Superior temporal gyrus (tissue), 1 donor: ENCODE measurements at regions not wholly inside any gene's neighbourhood (a gene's known extent, or its start where the extent isn't known, plus 50 kb on each side); places are given as distances from the start of the nearest gene placed in this dataset.
"Not testable (repeated sequence)": the region's sequence is repeated elsewhere in the genome, so short reads cannot be mapped to it uniquely, and the experiment has no call there.

ENCODE experiments used
- DNase-seq: peaks from one replicate; pipeline ENCODE4 v3.0.0-alpha.2; 2016; ENCODE audit errors: extremely low spot score

DNA sequence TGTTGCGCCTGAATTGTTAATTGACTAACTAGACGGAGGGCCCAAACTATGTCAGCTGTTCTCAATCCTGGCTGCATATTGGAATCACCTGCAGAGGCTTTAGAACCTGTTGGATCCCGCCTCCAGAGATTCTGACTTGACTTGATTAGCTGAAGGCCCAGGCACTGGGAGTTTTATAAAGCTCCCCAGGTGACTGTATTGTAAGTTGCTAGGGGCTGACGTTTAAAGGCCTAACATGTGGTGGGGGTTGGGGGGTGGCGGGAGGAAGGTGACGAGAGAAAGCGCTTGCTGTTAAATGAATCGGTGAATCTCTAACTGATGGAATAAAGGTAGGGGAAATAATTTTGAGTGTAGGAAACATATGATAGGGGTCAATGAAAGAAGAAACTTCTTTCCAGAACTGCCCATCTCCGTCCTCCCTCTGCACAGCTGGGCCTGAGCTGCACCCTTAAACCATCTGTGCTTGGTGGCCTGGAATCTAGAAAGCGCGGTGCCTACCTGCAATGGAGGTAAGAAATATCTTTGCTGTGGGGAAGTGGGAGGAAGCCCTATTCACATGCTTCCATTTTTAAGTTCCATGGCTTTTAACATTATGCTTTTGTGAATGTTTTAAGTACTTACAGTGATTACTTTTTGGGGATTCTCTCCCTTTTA, 225.0 kb upstream of the FAM3C start:
- DNase-seq, result no peak

DNA sequence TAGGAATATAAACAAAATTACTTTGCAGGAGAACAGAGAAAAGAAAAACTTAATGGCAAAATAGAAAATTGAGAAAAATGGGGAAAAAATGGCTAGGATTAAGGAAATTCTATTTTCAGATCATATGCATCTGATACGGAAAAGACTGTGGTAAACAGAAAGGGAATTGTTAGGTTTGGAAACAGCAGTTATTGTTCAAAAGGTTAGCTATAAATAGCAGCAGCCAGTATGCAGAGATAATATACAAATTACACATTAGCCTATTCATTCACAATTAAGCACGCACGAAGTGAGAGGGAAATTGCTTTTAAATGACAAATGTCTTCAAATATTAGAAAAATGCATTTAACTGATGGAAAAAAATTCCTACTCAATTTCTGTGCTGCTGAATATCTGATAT, 224.1 kb upstream of the FAM3C start:
- DNase-seq, result no peak

DNA sequence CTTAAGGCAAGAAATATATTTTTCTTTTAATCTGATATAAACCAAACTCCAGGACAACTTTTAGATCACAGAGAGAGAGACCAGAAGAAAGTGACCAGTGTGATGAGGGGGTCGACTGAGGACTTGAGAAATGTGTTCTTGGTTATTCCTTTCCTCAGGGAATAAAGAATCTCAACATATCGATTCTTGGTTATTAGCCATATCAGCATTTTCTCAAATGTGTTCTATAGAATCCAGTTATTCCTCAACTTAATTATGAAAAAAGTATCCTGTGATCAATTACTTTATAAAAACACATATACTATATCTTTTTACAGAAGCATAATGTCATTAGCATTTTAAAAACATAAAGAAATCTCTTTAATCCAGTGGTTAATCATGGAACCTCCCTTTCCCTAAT, 222.1 kb upstream of the FAM3C start:
- no peak for DNase-seq

DNA sequence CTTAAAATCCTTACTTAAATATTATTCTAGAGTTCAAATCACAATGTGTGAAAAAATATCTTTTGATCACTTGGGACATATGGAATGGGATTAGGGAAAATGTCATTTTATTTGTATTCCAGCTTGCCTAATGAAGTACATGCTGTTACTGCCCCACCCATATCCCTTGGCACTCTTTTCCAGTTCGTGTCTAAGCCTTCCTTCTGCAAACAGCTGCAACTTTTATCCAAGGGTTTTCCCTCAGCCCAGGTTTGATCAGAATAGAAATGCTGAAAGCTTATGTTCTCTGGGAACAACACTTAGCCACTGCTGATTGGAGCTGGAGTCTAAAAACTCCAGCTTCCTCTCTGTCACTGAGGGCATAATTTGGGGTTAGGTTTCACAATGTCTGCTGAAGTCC, 214.1 kb upstream of the FAM3C start:
- no peak for DNase-seq

DNA sequence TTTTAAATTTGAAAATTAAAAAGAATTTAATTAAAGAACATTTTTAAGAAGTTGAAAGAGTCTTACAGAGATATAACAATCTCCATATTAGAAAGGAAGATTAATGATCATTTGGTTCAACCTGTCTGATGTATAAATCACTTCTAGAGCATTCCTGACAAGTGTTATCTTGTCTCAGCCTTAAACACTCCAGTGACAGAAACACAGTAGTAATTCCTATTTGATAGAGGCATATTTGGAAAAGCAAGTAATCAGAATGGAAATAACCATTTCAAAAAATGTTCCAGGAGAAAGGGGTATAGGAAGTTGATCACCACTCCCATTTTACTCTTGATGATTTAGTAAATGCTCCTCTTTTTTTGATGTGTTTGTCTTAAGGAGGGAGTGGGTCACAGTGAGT, 213.1 kb upstream of the FAM3C start:
- DNase-seq, result no peak

DNA sequence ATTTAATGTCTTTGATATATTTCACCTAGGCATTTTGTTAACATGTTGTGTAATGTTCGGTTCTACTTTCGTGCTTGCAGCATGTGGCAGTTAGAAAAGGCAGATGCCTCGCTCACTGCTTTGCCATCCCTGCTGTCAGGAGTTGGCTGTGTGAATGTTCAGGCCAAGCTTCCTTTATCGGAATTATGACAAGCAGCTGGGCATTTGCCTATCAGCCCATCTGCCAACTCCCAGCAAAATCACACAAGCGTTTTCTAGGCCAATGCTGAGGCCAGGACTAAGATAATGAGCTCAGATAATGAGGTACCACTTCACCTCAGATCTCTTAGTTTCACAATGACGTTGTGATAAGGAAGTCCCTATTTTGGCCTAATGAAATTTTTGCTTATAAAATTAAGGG, 212.7 kb upstream of the FAM3C start:
- DNase-seq, result peak; percentile 38

DNA sequence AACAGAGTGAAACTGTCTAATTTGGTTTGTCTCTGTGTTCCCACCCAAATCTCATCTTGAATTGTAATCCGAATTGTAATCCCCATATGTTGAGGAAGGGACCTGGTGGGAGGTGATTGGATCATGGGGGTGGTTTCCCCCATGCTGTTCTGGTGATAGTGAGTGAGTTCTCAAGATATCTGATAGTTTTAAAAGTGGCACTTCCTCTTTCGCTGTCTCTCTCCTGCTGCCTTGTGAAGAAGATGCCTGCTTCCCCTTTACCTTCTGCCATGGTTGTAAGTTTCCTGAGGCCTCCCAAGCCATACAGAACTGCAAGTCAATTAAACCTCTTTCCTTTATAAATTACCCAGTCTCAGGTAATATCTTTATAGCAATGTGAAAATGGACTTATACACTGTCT, 212.1 kb upstream of the FAM3C start:
- not testable (repeated sequence) for DNase-seq

DNA sequence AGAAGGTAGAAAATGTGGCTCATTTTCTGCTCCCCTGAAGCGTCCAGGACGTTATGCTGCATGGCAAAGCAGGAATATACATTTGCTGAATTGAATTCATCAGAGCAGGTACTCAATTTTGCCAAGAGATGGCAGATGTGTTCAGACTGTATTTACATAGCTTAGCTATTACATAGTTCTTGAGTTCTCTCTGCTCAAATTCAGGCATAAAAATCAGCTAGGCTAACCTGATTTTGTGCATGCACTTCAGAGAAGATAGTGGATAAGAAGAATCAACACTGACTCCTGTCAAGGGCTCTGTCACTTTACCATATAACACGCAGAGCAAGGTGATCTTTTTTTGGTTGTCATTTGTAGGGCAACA, 209.2 kb upstream of the FAM3C start:
- DNase-seq, result peak; percentile 61

DNA sequence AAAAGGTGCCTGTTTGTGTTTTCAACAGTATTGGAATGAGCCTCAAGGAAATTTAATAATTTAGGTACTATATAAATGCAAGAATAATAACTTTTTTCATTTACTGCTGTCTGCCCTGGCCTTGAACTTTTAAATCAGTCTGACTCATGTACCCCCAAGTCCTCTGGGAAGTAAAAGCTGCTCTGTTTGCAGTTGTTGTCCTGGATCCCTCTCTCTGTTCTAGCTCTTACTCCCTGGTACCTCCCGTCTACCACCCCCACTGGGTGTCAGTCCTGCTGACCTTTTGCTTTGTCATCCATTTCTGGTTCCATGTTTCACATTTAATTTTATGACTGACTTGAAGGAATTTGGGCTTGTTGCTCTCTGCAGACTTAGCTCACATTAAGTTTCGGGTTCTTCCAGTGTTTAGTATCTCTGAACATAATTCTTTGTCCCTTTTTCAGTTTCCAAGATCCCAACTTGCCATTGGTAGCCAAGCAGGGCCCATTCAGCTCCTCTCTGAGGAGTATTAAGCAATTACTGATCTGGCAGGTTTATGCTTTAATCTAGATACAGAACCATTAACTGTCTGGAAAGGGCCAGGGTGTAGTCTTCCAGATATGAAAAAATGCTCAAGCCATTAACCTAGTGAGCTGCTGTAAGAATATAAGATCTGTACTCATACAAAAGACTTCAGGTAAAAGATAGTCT, 208.7 kb upstream of the FAM3C start:
- DNase-seq, result no peak

DNA sequence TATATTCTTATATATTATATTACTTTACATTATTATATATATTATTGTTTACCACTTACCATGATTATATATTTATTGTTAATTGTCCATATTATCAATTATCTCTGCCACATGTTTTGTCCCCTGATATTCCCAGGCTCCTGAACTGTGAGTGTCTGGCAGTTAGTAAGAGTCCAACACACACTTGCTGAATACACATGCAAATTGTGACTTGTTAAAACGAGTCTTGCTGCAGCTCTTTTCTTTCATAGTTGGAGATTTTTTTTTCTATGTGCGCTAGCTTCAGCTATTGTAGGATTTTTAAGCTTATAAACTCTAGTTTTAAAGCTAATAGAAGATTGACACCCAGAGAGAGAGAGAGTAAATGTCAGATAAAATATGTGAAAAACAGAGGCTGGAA, 207.8 kb upstream of the FAM3C start:
- DNase-seq, result no peak

DNA sequence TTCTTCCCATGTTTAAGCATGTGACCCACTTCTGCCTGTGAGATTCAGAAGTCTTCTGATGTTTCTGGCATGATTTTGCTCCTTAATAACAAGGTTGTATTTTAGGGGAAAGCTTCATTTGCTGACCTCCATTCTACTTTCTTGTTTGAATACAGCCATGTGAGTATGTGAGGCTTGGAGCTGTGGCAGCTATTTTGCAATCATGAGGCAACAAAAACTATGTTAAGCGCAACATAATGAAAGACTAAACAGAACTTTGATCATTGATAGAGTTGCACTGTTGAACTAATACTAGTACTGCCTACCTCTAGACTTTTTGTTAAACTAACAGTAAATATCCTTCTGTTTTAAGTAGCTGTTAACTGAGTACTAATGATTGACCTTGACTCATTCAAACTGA, 203.8 kb upstream of the FAM3C start:
- DNase-seq, result no peak

DNA sequence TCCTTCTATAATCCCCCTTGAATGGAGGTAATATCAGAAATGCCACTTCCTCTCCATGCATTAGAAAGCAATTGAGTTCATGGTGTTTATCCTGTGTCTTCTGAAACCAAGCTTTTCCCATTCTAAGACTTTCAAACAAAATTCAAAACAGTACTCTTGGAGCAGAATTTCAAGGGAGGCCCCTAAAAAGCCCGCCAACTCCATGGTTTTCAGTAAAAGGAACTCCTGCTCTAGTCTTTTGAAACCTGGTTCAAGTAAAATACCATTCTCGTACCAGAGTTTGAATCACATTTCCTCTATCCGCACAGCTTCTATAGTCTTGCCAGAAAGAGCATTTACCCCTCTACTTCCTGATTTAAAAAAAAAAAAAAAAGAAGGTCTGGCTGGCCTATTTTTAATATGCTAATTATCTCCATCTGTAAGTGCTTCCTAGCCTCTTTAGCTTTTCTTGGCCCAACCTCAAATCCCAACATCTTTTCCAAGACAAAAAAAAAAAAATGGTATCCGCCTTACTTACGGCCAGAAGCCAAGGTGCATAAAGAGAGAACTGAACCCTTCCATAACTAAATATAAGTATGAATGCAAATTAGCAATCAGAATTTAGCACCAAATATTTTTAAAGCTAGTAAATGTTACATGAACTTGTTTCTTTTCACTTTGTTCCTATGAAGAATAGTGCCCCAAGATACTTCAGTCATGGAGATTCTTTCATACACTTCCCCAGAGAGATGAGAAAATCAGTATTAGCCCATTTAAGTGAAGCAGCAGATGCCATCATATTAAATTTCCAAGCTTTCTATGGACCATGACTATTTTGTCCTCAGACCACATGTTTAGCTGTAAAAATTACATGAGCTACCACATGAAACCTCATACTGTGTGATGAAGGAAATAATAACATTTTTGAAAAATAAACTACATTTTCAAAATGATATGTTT, 199.9 kb upstream of the FAM3C start:
- DNase-seq, result no peak

DNA sequence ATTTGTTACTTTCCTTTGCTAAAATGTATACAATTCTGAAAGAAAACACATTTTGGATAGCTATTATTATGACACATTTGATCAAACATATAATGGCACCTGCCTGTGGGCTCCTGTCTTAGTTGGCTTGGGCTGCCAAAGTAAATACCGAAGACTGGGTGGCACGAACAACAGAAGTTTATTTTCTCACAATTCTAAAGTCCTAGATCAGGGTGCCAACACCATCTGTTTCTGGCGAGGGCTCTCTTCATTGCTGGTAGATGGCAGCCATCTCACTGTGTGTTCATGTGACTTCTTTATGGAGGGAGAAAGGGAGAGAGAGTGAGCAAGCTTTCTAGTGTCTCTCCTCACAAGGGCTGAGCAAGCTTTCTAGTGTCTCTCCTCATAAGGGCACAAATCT, 195.8 kb upstream of the FAM3C start:
- DNase-seq, result no peak

DNA sequence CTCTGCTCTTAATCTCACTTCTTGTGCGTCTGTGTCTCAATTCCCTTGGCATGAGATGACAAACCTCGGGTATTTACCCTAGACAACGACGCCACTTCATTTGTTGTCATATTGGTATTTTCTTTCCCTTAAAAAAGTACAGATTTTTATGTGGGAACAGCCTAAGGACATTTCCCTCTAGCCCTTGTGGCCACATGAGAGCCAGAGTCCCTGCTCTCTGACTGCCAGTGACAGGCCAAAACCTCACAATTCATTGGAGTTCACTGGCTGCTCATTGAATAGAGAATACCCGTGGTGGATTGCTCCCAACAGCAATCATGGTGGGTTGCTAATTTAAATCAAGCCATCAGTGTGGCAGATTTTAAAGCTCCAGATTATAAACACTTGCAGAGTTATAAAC, 191.3 kb upstream of the FAM3C start:
- no peak for DNase-seq

DNA sequence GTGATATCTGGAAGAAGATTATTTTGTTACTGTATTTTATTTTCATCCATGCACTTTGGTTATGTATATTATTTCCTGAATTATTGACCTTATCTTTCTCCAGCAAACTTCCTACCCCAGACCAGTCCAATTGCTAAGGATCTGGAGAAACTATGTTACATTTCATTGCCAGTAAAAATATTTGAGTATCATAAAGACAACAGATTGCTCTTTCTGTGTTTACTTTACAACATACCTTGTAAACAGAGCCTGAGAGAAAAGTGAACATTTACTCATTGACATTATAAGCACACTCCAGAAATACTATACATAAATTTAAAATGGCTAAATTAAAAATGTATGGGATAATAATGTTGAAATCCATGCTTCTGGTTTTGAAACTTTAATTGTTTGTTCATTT, 186.2 kb upstream of the FAM3C start:
- no peak for DNase-seq

DNA sequence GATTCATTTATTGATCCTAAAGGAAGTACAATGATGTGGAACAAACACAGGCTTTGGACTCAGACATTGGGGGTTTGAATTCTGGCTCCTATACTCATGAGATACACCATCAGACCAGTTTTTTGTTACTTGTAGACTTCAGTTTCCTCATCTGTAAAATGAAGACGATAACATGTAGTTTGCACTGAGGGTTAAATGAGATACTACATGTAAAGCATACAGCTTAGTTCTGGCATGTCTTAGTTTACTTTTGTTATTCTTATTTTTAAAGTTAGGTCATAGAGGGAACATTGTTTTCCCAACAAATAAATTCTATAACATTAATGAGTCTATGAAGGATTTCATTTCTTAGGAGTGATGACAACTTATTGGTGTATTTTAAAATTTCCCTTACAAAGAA, 183.5 kb upstream of the FAM3C start:
- DNase-seq, result no peak

DNA sequence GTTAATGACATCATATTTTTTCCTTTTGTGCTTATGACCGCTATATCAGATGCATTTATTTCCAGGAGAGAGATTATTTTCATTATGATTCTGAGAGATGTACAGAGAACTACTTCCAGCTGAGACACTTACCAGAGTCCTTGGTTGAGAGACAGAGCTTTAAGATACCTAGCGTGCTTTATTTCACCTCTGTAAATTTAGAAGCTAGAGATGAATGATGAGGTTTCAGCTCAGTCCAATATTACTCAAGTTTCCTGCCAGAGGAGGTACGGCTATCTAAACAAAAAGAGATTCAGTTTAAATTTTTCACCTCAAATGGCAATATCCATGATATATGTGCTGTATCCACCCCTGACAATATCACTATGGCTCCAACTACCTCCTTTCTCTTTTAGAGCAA, 182.6 kb upstream of the FAM3C start:
- DNase-seq, result no peak

DNA sequence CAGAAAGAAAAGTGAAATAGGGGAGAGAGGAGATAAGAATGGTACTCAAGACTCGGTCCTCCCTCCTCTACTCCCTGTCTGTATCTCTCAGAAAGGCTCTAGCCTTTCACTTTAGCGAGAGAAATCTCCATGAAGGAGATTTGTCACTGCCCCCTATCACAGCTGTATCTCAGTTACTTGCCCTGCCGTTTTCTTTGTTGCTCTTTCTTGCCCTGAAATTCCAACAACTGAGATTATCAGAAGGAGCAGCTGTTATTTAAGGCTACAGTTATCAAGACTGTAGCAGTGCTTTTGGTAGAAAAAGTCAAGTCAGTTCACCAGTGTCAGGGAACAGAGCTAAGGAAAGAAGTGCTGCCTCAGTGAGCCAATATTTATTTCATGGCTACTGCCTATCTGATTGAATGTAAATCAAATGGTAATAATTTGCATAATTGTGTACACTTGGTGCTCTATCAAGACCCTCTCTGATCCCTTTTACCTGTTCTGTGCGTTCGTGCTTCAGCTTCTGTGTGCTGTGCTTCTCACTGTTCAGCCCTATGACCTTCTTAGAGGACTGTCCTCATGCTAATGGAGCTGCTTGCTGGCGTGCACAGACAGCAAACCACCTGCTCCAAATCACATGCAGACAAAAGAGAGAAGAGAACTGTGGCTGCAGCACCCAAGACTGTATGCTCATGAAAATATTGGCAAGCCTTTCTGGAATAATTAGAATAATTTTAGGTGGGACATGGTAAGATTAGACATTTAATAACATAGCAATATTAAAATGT, 180.2 kb upstream of the FAM3C start:
- DNase-seq, result no peak

DNA sequence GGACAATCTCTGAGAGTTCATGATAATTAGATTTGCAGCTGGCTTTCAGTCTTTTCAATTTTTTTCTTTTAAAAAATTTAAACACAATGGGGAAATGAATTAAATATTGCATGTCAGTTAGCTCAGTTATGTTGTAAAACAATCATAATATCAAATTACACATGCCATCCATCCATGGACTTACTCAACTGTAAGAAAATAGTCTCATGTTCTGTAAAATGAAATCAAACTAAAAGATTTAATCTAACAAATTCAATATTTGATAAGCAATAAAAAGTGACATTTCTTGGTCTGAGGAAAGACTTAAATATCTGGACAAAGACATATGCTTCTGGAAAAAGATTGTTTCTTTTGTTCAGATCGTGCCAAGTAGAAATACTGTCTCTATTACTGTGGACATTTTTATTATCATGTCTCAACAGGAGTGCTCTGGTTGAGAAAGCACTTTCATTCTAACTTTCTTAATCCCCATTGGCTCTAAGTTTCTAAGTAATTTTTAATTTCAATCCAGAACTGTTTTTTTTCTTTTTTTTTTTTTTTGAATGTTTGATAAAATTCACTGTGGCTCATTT, 179.2 kb upstream of the FAM3C start:
- DNase-seq, result no peak

DNA sequence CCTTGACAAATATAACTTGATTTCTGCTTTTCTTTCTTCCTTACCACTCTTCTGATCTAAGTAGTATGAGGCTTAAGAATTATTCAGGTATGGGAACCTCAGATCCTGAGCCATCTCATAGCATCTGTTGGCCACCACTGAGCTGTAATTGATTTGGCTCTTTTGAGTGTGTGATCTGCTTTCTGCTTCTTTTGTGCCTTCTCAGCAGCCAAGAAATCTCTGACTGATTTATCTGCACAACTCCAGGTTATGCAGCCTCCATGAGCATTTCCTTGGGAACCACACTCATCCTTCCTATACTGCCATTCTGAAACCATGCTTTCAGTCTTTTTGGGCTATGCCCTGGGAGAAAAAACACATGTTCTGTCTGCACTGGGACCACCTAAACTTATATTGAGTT, 178.0 kb upstream of the FAM3C start:
- DNase-seq, result no peak

DNA sequence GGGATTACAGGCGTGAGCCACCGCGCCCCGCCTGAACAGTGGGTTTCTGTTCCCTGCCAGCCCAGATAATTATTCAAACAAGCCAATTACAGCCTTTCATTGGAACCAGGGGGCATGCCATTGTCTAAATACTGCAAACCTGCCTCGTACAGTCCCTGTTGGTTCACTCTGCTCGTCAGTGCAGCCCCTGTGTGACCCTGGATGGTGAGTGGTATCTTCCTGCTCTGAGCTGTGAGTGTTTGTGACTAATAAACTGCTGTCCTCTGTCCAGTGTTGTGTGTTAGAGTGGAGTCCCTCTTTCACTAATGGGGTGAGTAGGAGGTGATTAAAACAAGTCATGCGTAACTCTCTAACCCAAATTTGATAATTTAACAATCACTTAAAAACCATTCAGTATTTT, 176.5 kb upstream of the FAM3C start:
- DNase-seq, result no peak

DNA sequence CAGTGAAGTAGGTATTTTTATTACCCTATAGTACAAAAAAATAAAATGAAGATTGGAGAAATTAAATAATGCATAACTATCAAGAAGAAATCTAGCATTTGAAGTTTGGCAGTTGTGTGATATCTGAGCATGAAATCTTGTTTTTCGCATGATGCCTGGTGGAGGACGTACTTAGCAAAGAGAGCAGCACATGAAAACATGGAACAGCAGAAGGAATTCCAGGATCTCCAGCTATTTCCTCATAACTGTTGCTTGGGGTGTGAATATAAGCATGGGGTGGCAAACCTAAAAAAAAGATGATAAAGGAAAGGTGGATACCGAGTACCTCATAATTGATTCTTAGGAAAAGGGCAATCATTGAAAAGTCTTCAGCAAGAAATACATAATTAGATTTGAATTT, 174.3 kb upstream of the FAM3C start:
- no peak for DNase-seq
